Putamen (tissue), 1 donor: ENCODE measurements at regions not wholly inside any gene's neighbourhood (a gene's known extent, or its start where the extent isn't known, plus 50 kb on each side); places are given as distances from the start of the nearest gene placed in this dataset.

Experiments used
- DNase-seq: peaks from one replicate; pipeline ENCODE4 v3.0.0-alpha.2; 2016; ENCODE audit warnings: low spot score

DNA sequence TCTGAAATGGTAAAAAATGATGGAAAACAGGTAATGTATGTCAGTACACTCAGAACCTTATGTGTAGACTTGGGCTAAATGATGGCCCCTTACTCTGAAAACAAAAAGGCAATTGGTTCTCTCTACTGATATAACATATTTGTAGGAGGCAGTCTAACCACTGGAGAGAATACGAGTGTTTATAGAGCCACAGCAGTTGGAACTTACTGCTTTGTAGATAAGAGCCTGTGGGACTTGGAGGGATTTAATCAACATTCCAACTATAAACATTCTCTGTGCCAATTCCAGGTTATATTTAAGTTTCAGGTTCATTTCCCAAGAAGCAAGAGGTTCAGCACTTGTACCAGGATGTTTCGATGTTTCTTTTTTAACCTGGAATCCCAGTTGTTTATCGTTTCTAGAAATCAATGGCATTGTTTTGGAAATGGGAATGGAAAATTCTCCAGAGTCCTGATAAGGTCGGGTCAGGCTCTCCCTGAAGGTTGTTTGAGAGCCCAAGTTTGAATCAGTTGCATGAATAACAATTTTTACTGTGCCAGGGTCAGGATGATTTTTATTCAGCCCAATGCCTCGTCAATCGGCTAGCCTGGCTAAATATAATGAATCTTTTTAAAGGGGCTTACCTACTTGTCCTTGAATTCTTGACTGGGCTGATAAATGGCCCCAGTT is 278.4 kb upstream of the FAM98A start:
- DNase-seq: no peak

DNA sequence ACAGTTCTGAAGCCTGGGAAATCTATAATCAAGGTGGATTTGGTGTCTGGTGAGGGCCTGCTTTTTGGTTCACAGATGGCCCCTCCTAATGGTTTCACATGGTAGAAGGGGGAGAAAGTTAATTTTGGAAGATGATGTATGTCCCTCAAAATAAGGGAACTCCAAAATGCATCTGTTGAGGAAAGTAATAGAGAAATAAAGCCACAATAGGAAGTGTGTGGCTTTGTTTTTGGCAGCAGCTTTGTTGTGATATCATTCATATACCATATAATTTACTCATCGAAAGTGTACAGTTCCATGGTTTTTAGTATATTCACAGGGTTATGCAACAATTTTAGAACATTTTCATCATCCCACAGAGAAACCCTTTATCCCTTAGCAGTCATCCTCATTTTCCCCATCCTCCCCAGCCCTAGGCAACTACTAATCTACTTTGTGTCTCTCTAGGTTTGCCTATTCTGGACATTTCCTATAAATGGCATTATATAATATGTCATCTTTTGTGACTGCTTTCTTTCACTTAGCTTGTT is 274.0 kb upstream of the FAM98A start:
- DNase-seq: no peak

DNA sequence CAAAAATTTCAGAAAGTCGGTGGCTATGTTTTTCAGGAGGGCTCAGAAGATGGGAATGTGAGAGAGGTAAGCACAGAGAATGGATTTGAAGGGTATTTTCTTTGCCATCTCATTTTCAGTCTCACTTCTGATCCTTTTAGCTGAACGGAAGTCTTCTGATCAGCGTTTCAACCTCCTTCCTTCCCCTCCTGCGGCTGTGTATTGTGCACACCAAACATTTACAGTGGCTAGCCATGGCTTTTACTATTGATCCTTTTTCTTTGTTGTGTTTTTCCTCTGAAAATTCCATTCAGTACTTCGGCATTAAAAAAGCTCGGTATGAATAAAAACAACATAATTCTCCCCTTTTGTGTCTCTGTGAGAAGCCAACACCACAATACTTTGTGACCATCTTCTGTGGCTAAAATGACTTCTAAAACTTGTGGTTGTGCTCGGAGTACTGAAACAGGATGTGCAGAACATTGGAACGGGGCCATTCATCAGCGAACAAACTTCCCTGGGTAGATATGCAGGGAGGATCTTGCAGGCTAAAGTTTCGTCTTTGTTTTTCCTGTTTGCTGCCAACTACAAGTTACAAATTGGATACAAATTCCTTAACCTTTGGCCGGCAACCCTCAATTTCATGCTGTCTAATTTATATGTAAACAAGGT is 260.8 kb upstream of the FAM98A start:
- DNase-seq: no peak

DNA sequence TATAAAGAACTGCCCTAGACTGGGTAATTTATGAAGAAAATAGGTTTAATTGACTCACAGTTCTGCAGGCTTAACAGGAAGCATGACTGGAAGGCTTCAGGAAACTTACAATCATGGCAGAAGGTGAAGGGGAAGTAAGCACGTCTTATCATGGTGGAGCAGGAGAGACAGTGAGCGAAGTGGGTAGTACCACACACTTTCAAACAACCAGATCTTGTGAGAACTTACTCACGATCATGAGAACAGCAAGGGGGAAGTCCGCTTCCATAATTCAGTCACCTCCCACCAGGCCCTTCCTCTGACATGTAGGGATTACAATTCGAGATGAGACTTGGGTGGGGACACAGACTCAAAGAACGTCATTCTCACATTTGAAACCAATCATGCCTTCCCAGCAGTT is 260.1 kb upstream of the FAM98A start:
- DNase-seq: no peak

DNA sequence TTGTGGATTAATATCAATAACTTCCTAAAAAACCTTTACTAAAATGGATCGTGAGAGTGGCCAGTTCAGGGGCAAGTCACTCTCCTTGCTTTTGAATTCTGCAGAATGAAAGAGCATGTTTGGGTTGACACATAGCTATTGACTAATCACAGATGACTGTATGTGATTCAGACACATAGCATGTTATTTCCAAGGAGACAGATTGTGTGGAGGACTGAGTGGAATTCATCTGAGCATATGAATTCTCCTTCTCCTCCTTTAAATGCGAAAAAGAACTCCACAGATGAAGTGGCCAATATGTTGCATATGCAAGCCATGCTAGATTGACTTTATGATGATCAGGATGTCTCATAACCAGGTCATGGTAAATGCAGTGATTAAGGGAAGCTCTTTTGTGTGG is 249.4 kb upstream of the FAM98A start:
- DNase-seq: no peak

DNA sequence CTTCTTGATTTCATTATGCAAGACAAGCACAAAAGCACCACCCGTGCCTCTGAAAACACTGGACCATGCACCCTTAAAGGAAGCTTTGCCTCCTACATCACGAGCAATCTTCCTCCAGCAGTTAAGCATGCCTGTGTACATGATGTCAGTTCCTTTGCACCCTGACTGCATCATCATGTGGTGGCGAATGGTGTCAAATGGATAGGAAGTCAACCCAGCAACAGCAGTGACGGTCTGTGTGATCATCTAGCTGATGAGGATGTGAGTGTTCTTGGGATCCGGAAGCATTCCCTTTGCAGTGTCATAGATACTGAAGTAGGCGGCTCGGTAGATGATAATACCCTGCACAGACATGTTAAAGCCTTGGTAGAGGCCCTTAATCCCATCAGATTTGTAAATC is 240.7 kb upstream of the FAM98A start:
- no peak for DNase-seq

DNA sequence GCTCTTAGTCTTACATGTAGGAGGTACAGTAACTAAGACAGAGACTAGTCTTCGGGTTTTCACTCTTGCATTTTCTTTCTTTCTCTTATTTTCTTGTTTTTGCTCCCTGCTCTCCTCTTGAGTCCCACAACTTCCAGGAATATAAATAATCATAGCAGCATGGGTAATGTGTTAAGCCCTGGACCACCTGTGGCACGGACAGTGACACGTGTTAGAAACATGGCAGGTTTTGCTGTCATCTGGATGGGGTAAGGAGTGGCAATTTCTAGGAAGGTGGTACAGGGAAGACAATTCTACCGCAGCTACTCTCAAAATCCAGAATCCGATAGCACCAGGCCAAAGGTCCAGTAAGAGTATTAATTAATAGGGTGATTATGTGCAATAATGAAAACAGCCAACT is 237.5 kb upstream of the FAM98A start:
- DNase-seq: no peak

DNA sequence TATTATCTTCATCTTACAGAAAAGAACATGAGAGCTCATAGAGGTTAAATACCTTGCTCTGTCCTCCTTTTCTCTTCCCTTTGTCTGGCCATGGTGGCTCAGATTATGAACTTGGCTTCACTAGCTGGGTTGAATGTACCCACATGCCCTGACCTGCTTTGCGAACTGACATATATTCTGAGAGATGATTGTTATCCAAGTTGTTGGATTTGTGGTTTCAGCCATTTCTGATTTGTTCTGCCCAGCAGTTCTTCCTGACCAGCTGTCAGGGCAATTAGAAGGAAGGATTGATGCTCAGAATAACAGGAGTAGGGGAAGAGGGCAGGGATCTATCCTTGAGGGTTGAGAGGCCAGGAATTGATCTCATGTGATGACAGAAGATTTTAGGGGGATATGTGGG is 236.8 kb upstream of the FAM98A start:
- no peak for DNase-seq

DNA sequence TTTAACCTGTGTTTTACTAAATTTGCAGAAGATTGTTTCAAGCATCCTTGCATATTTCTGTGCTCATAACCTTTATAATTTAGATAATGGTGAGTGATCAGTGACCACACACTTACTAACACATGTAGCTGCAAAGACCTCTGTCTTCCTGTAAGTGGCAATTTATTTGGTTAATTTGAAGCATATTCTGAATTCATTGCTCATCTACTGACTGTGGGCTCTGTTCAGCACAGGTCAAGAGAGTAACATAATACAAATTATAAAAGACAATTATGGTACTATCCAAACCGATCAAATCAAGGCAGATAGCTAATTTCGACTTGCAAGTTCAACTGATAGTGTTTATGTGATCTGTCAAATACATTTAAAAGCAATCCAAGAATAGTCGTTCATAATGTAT is 223.9 kb upstream of the FAM98A start:
- DNase-seq: no peak

DNA sequence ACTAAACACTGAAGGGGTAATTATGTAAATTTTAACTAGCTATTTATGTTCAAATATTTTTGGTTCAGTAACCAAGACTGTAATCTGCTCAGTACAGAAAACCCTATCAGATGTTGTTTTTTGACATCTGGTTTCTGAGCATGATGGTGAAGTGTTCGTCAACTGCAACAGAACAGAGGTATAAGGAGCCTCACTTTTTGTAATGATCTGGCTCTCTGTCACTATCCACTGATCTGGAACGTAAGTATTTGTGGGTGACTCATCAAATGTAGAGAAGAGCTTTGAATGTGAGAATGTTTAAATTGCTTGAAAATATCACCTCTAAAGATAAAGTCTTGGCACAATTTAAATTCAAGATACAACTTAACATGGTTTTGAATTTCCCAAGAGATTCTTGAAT is 213.6 kb upstream of the FAM98A start:
- no peak for DNase-seq

DNA sequence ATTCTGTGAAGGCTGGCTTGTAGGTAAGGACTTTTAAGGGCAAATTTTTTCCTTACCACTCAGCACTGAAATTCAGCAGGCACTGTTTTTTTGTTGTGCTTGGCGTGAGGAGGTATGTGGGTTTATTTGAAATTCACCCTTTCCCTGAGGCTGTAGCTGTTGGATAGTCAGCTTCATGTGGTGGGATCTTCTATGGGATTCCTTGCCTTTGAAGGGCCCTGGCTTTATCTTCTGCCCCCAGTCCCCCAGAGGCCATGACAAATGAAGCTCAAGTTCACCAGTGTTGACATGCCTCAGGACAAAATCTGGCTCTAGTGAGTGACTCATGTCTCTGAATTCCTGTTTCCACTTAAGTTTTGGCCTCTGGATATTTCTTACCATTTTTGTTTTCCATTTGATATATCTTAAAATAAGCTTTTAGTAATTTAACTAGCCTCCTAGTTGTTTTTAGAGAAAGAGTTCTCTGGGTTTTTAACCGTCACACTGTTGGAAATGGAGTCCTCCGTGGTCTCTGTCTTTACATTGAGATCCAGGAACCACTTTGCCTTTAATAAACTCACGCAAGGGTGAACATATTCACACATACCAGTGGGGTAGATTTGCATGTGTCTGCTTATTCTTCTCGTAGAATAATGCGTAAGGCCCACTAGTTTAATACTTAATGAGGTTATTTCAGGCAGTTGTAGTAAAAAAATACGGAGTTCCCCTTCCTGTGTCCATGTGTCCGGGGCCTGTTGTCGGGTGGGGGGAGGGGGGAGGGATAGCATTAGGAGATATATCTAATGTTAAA is 211.1 kb upstream of the FAM98A start:
- DNase-seq: no peak

DNA sequence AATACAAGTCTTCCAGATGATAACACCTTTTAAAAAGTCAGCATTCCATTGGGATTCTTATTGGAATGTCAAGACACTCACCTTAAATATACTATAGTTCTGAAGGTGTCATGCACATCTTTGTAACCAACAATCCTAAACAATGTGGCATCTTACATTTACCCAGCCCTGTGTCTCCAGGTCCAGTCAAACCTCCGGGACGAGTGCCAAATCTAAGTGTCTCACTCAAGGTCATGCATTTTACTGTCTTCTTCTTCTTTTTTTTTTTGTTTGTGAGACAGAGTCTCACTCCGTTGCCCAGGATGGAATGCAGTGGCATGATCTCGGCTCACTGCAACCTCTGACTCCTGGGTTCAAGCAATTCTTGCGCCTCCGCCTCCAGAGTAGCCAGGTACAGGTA is 206.9 kb upstream of the FAM98A start:
- no peak for DNase-seq

DNA sequence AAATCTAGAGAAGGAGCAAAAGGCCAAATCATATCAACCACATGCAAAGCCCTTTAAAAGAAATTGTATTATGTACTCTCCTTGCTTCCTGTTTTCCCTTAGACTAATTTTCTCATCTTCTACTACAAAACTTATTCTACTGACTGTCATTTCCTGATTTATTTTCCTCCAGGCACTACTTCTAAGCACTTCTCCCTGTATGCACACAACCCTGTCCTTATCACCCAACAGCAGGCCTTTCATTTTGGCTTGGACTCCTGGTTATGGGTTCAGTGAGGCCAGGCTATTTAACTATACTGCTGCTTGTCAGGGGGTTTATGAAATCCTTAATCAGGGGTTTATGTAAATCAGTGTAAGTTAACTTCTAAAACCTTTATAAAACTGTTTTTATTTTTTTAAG is 205.1 kb upstream of the FAM98A start:
- DNase-seq: no peak

DNA sequence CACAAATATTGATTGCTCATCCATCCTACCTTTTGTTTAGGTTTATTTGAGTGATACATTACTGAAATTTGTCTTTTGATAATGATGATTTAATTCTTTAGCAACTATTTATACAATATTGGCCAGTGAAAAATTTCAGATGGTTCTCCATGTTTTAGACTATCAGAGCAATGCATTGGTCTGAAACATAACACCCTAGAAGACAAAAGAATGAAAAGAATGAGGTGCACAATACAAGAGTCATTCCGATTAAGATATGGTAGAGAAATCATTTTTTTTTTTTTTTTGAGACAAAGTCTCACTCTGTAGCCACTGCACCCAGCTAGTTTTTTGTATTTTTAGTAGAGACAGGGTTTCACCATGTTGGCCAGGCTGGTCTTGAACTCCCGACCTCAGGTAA is 197.4 kb upstream of the FAM98A start:
- no peak for DNase-seq

DNA sequence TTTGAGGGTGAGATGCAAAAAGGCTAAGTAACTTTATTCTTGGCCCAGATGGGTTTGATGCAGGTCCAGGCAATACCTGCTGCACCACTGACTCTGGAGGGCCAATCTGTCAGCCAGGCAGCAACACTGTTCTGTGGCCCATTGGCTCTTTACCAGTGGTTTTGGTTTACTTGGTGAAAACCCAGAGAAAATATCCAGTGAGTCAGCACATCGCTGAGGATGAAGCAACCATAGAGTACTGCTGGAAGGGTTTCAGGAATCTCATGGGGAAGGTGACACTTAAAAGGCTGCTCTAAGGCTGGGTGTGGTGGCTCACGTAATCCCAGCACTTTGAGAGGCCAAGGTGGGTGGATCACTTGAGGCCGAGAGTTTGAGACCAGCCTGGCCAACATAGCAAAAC is 192.5 kb upstream of the FAM98A start:
- DNase-seq: no peak

DNA sequence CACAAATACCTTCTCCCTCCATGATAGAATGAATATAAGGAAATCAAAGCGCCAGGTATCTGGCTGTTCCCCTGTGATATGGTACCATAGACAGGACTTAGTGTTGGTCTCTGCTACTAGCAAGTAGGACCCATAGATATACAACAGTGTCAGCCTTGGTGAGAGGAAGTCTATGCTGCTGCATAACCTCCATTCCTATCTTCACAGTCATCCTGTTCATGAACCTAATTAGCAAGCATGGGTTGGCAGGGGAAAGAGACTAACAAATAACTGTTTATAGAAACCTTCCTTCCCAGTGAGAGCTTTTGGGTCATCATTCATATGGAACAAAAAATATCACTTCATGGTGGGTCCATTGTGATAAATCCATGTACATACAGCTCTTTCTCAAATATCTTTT is 188.9 kb upstream of the FAM98A start:
- no peak for DNase-seq

DNA sequence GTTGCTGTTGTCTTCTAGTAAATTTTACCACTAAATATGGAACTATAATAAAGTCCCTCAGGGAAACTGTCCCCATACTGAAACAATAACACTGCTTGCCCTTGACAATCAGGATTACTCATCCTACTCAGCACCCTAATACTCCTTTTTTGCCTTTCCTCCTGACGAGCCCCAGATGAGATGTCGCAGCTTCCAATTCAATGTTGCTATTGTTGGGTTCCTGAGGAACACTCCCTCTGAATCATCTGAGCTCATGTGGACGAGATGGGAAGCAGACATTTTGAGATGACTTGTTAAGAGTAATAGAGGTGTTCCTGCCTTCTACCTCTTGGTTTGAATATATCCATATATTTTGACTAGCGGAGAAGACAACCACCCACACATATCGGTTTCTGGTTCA is 187.8 kb upstream of the FAM98A start:
- no peak for DNase-seq

DNA sequence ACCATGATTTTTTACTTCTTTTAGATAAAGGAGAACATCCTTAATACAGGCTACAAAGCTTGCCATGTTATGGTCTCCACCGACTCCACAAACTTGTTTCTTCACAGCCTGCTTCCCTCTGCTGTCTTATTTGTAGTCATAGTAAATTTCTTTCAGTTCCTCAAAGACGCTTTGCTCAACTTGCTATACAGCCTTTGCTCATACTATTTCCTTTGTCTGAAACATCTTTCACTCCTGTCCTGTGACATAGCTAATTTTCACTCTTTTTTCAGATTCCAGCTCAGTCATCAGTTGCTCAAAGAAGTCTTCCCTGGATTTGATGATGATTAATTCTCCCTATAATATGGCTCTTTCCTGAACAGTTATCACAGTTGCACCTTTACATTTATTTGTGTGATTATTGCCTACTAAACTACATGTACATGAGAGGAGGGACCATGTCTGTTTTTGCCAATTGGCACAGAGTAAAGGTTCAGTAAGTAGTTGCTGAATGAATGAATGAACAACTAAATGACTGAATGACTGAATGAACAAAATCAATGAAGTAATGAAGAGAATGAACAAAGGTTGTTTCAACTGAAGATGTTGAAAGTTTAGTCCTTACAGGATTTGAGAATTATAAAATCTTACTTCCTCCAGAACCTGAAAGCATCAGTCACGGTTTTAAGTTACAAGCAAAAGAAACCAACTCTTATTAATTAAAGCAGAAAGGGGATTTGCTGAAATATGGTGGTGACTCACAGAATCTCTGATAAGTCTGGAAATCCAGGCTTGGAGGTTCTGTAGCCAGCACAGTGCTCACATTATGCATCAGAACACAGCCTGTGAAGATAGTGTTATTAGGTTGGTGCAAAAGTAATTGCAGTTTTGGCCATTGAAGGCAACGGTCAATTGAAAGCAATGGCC is 186.4 kb upstream of the FAM98A start:
- DNase-seq: no peak

DNA sequence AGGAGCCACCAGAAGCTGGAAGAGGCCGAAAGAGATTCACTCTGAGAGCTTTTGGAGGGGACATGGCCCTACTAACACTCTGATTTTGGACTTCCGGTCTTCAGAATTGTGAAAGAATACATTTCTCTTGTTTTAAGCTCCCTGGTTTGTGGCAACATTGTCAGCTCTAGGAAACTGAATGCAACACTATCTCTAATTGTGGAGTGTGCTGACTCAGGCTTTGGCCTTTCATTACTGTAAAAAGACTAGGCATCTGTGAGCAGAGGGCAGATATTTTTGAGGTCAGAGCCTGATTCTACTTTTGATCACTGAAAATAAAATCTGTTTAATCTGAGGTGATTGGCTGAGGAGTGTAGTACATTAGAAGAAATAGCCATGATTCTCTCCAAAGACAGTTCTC is 185.4 kb upstream of the FAM98A start:
- no peak for DNase-seq

DNA sequence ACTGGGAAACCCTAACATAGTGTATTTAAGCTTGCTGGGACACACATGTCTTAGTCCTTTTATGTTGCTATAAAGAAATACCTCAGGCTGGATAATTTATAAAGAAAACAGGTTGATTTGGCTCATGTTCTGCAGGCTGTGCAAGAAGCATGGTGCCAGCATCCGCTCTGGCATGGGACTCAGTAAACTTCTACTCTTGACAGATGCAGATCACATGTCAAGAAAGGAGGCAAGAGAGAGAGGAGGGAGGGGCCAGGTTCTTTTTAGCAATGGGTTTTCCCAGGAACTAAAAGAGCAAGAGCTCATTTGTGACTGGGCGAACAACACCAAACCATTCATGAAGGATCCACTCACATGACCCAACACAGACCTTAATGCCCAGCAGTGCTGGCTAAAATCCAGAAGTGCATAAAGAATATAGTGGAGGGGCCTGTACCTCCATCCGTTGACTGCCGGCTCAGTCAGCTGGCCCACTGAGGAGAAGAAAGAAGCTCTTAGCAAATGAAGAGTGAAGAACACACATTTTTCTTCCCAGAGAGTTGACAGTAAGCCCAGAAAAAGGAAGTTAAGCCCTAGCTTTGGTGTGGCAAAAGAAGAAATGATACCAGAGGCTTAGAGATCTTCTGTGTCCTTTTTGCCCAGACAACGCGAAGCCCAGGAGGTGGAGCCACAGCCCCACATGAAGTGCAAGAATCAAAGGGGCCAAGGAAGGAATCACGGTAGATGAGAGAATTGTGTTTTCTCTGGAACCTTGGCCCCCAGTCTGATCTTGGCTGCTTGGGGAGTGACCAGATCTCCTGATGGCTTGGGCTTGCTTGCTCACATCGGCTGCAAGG is 183.5 kb upstream of the FAM98A start:
- DNase-seq: no peak

DNA sequence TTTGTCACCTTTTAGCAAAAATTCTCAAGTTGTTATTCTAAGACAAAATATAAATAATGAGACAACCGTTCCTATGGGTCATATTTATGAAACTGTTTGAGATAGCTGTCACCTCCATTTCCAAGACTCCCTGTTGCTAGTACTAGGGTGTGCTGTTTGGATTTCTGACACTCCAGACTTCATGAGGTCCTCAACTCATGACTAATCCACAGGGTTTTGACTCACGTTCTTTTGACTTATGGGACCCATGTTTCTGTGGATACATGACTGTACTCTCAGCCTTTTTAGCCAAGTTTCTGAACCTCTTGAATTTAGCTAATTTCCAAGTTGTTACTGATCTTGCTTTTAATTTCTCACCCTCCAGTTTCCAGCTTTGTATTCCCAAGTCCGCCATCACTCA is 178.7 kb upstream of the FAM98A start:
- no peak for DNase-seq
